Activated CD8-positive, alpha-beta memory T cell treated with anti-CD3 and anti-CD28 coated beads, Interleukin-2, amount 10 ng/mL, durations not matched to agents 7 days and 5 days (primary cell): ENCODE measurements at regions not wholly inside any gene's neighbourhood (a gene's known extent, or its start where the extent isn't known, plus 50 kb on each side); places are given as distances from the start of the nearest gene placed in this dataset.

Experiments used
- ATAC-seq: fragments of 150-1000 bp; cut with Tn5 transposase; one replicate; pipeline ENCODE4 v1.10.0; 2021; ENCODE audit warnings: moderate library complexity
- CTCF ChIA-PET: fragments of 350-600 bp; sonication (Branson Sonifier 250); formaldehyde crosslinking; loops from one replicate; lab custom pipeline; 2021; ENCODE audit warnings: antibody characterized with exemption; lab: Charles Lee
- DNase-seq: peaks from one replicate; pipeline ENCODE4 v3.0.0-alpha.2; 2020
- H3K27ac Mint-ChIP-seq: one replicate; pipeline ENCODE4 v1.8.0; 2021; ENCODE audit warnings: mild to moderate bottlenecking, mixed read lengths
- H3K27me3 Mint-ChIP-seq: one replicate; pipeline ENCODE4 v1.8.0; 2021; ENCODE audit warnings: mixed read lengths
- H3K36me3 Mint-ChIP-seq: one replicate; pipeline ENCODE4 v1.8.0; 2021; ENCODE audit warnings: mild to moderate bottlenecking, mixed read lengths
- H3K4me1 Mint-ChIP-seq: one replicate; pipeline ENCODE4 v1.8.0; 2021; ENCODE audit warnings: mixed read lengths
- H3K4me3 Mint-ChIP-seq: one replicate; pipeline ENCODE4 v1.8.0; 2021; ENCODE audit warnings: mild to moderate bottlenecking, moderate library complexity, mixed read lengths
- H3K9me3 Mint-ChIP-seq: one replicate; pipeline ENCODE4 v1.8.0; 2022; ENCODE audit warnings: low read depth, mixed read lengths

GRCh38 chr18:64993695-64994094 lies 757.1 kb upstream of the CDH7 start:
- DNase-seq (no peak), ATAC-seq (no peak)
- Mint-ChIP-seq H3K4me1 (no peaks in the 10 kb centered on the region), H3K36me3 (no peaks in the 10 kb centered on the region), H3K27ac (no peak overlapping the region), H3K27me3 (no peaks in the 10 kb centered on the region), H3K9me3 (peaks cover 3% of the 10 kb centered on the region), H3K4me3 (no peak overlapping the region)
- CTCF ChIA-PET = no interaction called here

GRCh38 chr18:64992654-64993053 lies 758.2 kb upstream of the CDH7 start:
- DNase-seq = no peak
- ATAC-seq = no peak
- Mint-ChIP-seq H3K36me3 (no peaks in the 10 kb centered on the region), H3K4me1 (no peaks in the 10 kb centered on the region), H3K27ac (no peak overlapping the region), H3K9me3 (peaks cover 3% of the 10 kb centered on the region), H3K4me3 (no peak overlapping the region), H3K27me3 (no peaks in the 10 kb centered on the region)
- CTCF ChIA-PET = no interaction called here

GRCh38 chr18:64991102-64991501 lies 759.7 kb upstream of the CDH7 start:
- no peak overlapping the region for H3K4me3 Mint-ChIP-seq
- no peak for DNase-seq
- CTCF ChIA-PET = no interaction called here
- ATAC-seq = no peak
- no peaks in the 10 kb centered on the region for H3K27me3 Mint-ChIP-seq
- peaks cover 3% of the 10 kb centered on the region for H3K9me3 Mint-ChIP-seq
- no peak overlapping the region for H3K27ac Mint-ChIP-seq
- H3K36me3 Mint-ChIP-seq = no peaks in the 10 kb centered on the region
- H3K4me1 Mint-ChIP-seq = no peaks in the 10 kb centered on the region

- no peaks in the 10 kb centered on the region for H3K27me3 Mint-ChIP-seq
- no peak for ATAC-seq
- no peaks in the 10 kb centered on the region for H3K4me1 Mint-ChIP-seq
- H3K27ac Mint-ChIP-seq = no peak overlapping the region
- H3K9me3 Mint-ChIP-seq = peaks cover 4% of the 10 kb centered on the region
- H3K36me3 Mint-ChIP-seq = no peaks in the 10 kb centered on the region
- CTCF ChIA-PET = no interaction called here
- no peak for DNase-seq
- H3K4me3 Mint-ChIP-seq = no peak overlapping the region
Measured at GRCh38 chr18:64986906-64987495, 763.8 kb upstream of the CDH7 start.

- Mint-ChIP-seq H3K27ac (no peak overlapping the region), H3K36me3 (no peaks in the 10 kb centered on the region), H3K9me3 (peaks cover 8% of the 10 kb centered on the region), H3K4me1 (no peaks in the 10 kb centered on the region), H3K27me3 (no peaks in the 10 kb centered on the region), H3K4me3 (no peak overlapping the region)
- CTCF ChIA-PET = no interaction called here
- DNase-seq (no peak), ATAC-seq (no peak)
Measured at GRCh38 chr18:64983497-64984238, 767.1 kb upstream of the CDH7 start.

GRCh38 chr18:64982414-64983055 lies 768.3 kb upstream of the CDH7 start:
- Mint-ChIP-seq H3K27ac (no peak overlapping the region), H3K27me3 (no peaks in the 10 kb centered on the region), H3K4me3 (no peak overlapping the region), H3K36me3 (no peaks in the 10 kb centered on the region), H3K4me1 (no peaks in the 10 kb centered on the region), H3K9me3 (peaks cover 13% of the 10 kb centered on the region)
- DNase-seq (no peak), ATAC-seq (no peak)
- CTCF ChIA-PET = no interaction called here

- no peaks in the 10 kb centered on the region for H3K4me1 Mint-ChIP-seq
- H3K27me3 Mint-ChIP-seq = no peaks in the 10 kb centered on the region
- no peak for DNase-seq
- H3K27ac Mint-ChIP-seq = no peak overlapping the region
- CTCF ChIA-PET = no interaction called here
- peaks cover 13% of the 10 kb centered on the region for H3K9me3 Mint-ChIP-seq
- H3K36me3 Mint-ChIP-seq = no peaks in the 10 kb centered on the region
- ATAC-seq = no peak
- no peak overlapping the region for H3K4me3 Mint-ChIP-seq
Measured at GRCh38 chr18:64981915-64982314, 768.9 kb upstream of the CDH7 start.

- no peak overlapping the region for H3K4me3 Mint-ChIP-seq
- no peaks in the 10 kb centered on the region for H3K27me3 Mint-ChIP-seq
- no peaks in the 10 kb centered on the region for H3K36me3 Mint-ChIP-seq
- DNase-seq (no peak), ATAC-seq (no peak)
- CTCF ChIA-PET = no interaction called here
- no peaks in the 10 kb centered on the region for H3K4me1 Mint-ChIP-seq
- peaks cover 15% of the 10 kb centered on the region for H3K9me3 Mint-ChIP-seq
- no peak overlapping the region for H3K27ac Mint-ChIP-seq
Measured at GRCh38 chr18:64979791-64980190, 771.0 kb upstream of the CDH7 start.

GRCh38 chr18:64974391-64975125 lies 776.3 kb upstream of the CDH7 start:
- H3K9me3 Mint-ChIP-seq = peaks cover 14% of the 10 kb centered on the region
- H3K4me3 Mint-ChIP-seq = no peak overlapping the region
- no peak for DNase-seq
- CTCF ChIA-PET = no interaction called here
- H3K27me3 Mint-ChIP-seq = no peaks in the 10 kb centered on the region
- no peak overlapping the region for H3K27ac Mint-ChIP-seq
- no peaks in the 10 kb centered on the region for H3K36me3 Mint-ChIP-seq
- no peaks in the 10 kb centered on the region for H3K4me1 Mint-ChIP-seq
- ATAC-seq = no peak

- no peaks in the 10 kb centered on the region for H3K27me3 Mint-ChIP-seq
- no peaks in the 10 kb centered on the region for H3K4me1 Mint-ChIP-seq
- no peaks in the 10 kb centered on the region for H3K36me3 Mint-ChIP-seq
- CTCF ChIA-PET = no interaction called here
- no peak overlapping the region for H3K27ac Mint-ChIP-seq
- peaks cover 6% of the 10 kb centered on the region for H3K9me3 Mint-ChIP-seq
- ATAC-seq = no peak
- no peak overlapping the region for H3K4me3 Mint-ChIP-seq
- DNase-seq = no peak
Measured at GRCh38 chr18:64972545-64972944, 778.3 kb upstream of the CDH7 start.

- Mint-ChIP-seq H3K9me3 (peaks cover 9% of the 10 kb centered on the region), H3K27ac (no peak overlapping the region), H3K36me3 (no peaks in the 10 kb centered on the region), H3K4me1 (no peaks in the 10 kb centered on the region), H3K27me3 (no peaks in the 10 kb centered on the region), H3K4me3 (no peak overlapping the region)
- CTCF ChIA-PET = no interaction called here
- no peak for ATAC-seq
- no peak for DNase-seq
Measured at GRCh38 chr18:64966667-64967066, 784.1 kb upstream of the CDH7 start.

- CTCF ChIA-PET = no interaction called here
Measured at GRCh38 chr18:64956465-64956864, 794.3 kb upstream of the CDH7 start.

GRCh38 chr18:64949885-64950284 lies 800.9 kb upstream of the CDH7 start:
- H3K4me1 Mint-ChIP-seq = no peaks in the 10 kb centered on the region
- CTCF ChIA-PET = no interaction called here
- no peaks in the 10 kb centered on the region for H3K27me3 Mint-ChIP-seq
- H3K27ac Mint-ChIP-seq = no peak overlapping the region
- no peak for DNase-seq
- no peaks in the 10 kb centered on the region for H3K36me3 Mint-ChIP-seq
- H3K9me3 Mint-ChIP-seq = peaks cover 14% of the 10 kb centered on the region
- ATAC-seq = no peak
- H3K4me3 Mint-ChIP-seq = no peak overlapping the region

More at GRCh38 chr18:64956465-64956864, 794.3 kb upstream of the CDH7 start:
- no peaks in the 10 kb centered on the region for H3K27me3 Mint-ChIP-seq
- ATAC-seq (no peak), DNase-seq (no peak)
- H3K4me1 Mint-ChIP-seq = no peaks in the 10 kb centered on the region
- no peak overlapping the region for H3K4me3 Mint-ChIP-seq
- H3K36me3 Mint-ChIP-seq = no peaks in the 10 kb centered on the region
- H3K9me3 Mint-ChIP-seq = peaks cover 4% of the 10 kb centered on the region
- H3K27ac Mint-ChIP-seq = no peak overlapping the region
